ENCODE measurements at regions not wholly inside any gene's neighbourhood (a gene's known extent, or its start where the extent isn't known, plus 50 kb on each side); places are given as distances from the start of the nearest gene placed in this dataset.

GRCh38 chr2:2472044-2472443 lies 141.0 kb upstream of the MYT1L start:
- no peak overlapping the region for H4K91ac ChIP-seq (replicated peaks; ENCODE audit: insufficient read length, low read length)
- no peak overlapping the region for H2BK15ac ChIP-seq (ENCODE audit: low read length)
- no peak overlapping the region for H2BK20ac ChIP-seq (ENCODE audit: low read length)
- no peak overlapping the region for H4K5ac ChIP-seq (ENCODE audit: insufficient read length, low read depth, low read length)
- no peaks in the 10 kb centered on the region for H3K4me1 ChIP-seq (replicated peaks in 1 of 4; ENCODE audit: control insufficient read depth in 3 of 4, insufficient read depth in 4 of 4, low read length in 3 of 4)
- no peak overlapping the region for H3K4ac ChIP-seq (replicated peaks; ENCODE audit: insufficient read length, low read depth, low read length)
- H2BK5ac ChIP-seq (ENCODE audit: low read depth, low read length) = no peak overlapping the region
- H3K9me3 ChIP-seq (ENCODE audit: insufficient read depth in 2 of 2, low read depth in 1 of 2, low read length in 1 of 2) = no peaks in the 10 kb centered on the region
- no peak for DNase-seq (ENCODE audit: low read depth in 1 of 2, low spot score in 2 of 2)
- H3K79me1 ChIP-seq (ENCODE audit: low read depth, low read length) = no peaks in the 10 kb centered on the region
- no peak overlapping the region for H4K8ac ChIP-seq (ENCODE audit: extremely low read depth, insufficient read depth, low read length)
- H3K9ac ChIP-seq (replicated peaks in 1 of 4; ENCODE audit: extremely low read depth in 1 of 4, low read depth in 3 of 4, low read length in 3 of 4) = no peak overlapping the region
- H3K4me2 ChIP-seq (ENCODE audit: insufficient read depth in 1 of 2, low read depth in 2 of 2, low read length in 2 of 2) = no peak overlapping the region
- no peak for FAIRE-seq
- H3K27ac ChIP-seq (ENCODE audit: low read depth, low read length) = no peak overlapping the region
- ChIA-PET CTCF (ENCODE audit: partially characterized antibody) (interaction anchor here (0.7 to 1.3 kb wide), 2 partner anchors 14 to 53 kb away, joined by 3 to 4 read pairs; no protein-coding TSS in a partner anchor), POLR2A (ENCODE audit: partially characterized antibody) (no interaction called here)
- TF ChIP-seq, protein P1, sequence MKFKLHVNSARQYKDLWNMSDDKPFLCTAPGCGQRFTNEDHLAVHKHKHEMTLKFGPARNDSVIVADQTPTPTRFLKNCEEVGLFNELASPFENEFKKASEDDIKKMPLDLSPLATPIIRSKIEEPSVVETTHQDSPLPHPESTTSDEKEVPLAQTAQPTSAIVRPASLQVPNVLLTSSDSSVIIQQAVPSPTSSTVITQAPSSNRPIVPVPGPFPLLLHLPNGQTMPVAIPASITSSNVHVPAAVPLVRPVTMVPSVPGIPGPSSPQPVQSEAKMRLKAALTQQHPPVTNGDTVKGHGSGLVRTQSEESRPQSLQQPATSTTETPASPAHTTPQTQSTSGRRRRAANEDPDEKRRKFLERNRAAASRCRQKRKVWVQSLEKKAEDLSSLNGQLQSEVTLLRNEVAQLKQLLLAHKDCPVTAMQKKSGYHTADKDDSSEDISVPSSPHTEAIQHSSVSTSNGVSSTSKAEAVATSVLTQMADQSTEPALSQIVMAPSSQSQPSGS (IDR thresholded peaks at IDR 0.05; ENCODE audit: low read length) = no peak
- TF ChIP-seq POLR2A (IDR thresholded peaks at IDR 0.05; ENCODE audit: control extremely low read depth in 1 of 2, low read depth in 2 of 2, low read length in 2 of 2) = no peak
- TF ChIP-seq CTCF (IDR thresholded peaks at IDR 0.05; ENCODE audit: control extremely low read depth in 1 of 3, insufficient read depth in 1 of 3, low read depth in 1 of 3, low read length in 3 of 3) = no peak
- no peak for TF ChIP-seq SIRT6 (IDR thresholded peaks at IDR 0.05; ENCODE audit: low read length)
- no peak for TF ChIP-seq ZNF274 (IDR thresholded peaks at IDR 0.05; ENCODE audit: borderline replicate concordance, extremely low read depth, low read length)
- H3K36me3 ChIP-seq (ENCODE audit: control insufficient read depth in 2 of 4, insufficient read depth in 4 of 4, low read length in 3 of 4) = no peaks in the 10 kb centered on the region
- H3K14ac ChIP-seq (ENCODE audit: insufficient read length) = no peak overlapping the region
- no peak overlapping the region for H3K56ac ChIP-seq (replicated peaks; ENCODE audit: insufficient read length, low read depth, low read length)
- no peaks in the 10 kb centered on the region for H3K27me3 ChIP-seq (replicated peaks in 1 of 4; ENCODE audit: control insufficient read depth in 3 of 4, extremely low read depth in 1 of 4, insufficient read depth in 3 of 4, low read length in 3 of 4)
- no peak overlapping the region for H3K18ac ChIP-seq (ENCODE audit: extremely low read depth, low read length)
- H3K23ac ChIP-seq (ENCODE audit: insufficient read length) = no peak overlapping the region
- H2AK5ac ChIP-seq (ENCODE audit: low read depth, low read length) = no peak overlapping the region
- no peaks in the 10 kb centered on the region for H4K20me1 ChIP-seq (replicated peaks in 1 of 2; ENCODE audit: control insufficient read depth in 1 of 2, insufficient read depth in 2 of 2, low read length in 2 of 2)
- no peak overlapping the region for H2BK120ac ChIP-seq (replicated peaks; ENCODE audit: low read depth, low read length)
- no peak overlapping the region for H2BK12ac ChIP-seq (ENCODE audit: low read depth, low read length)
- no peak overlapping the region for H3K4me3 ChIP-seq (ENCODE audit: extremely low read depth in 1 of 4, insufficient read depth in 2 of 4, low read depth in 3 of 4, low read length in 4 of 4)
- no peak overlapping the region; the same call in 1 of the 2 replicates for H2AFZ ChIP-seq (ENCODE audit: low read length)
- 92% methylated on average over 11 of the region's 11 CpGs; no CpG with 5 or more reads in 1 of the 2 experiments for WGBS, 2 experiments (ENCODE audit: extremely low coverage in 1 of 2, insufficient coverage in 1 of 2, insufficient read length in 1 of 2, insufficient replicate concordance in 2 of 2, low coverage in 1 of 2, low lambda C conversion rate in 2 of 2, missing lambda C conversion rate in 1 of 2)
- H3K79me2 ChIP-seq (ENCODE audit: control insufficient read depth in 1 of 2, insufficient read depth in 2 of 2, low read length in 2 of 2) = no peaks in the 10 kb centered on the region
- no peaks in the 10 kb centered on the region for H3K23me2 ChIP-seq (ENCODE audit: low read depth, low read length)

Data from H1 (cell line).